ENCODE measurements at regions not wholly inside any gene's neighbourhood (a gene's known extent, or its start where the extent isn't known, plus 50 kb on each side); places are given as distances from the start of the nearest gene placed in this dataset.

DNA sequence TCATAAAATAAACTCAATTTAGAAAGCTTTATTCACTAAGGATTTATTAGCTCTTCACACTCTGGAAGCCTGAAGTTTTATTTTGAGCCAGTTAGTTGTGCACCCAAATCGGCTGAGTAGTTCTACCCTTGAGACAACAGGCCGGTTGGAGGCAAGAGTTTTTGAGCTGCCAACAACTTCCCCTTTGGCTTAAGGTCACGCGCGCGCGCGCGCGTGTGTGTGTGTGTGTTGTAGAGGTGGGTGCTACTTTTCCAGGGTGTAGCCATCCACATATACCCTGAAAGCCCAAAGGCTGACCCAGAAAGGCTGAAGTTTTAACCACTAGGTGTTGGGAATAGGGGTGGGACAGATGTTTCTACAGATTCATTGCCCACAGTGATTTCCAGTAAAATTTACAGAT lies 150.2 kb upstream of the LHCGR start:
- intact Hi-C loops (cut with DNase I, micrococcal nuclease) = no loop called here
- H3K4me3 Mint-ChIP-seq = no peak overlapping the region
- DNase-seq = no peak
- Histone ChIP-seq H3K4me3 (ENCODE audit: low read length) (no peak overlapping the region), H3K9me3 (ENCODE audit: control insufficient read depth in 1 of 2, insufficient read depth in 1 of 2, low read length in 2 of 2) (peaks cover 0 to 4% of the 10 kb centered on the region in 2 experiments), H3K27me3 (ENCODE audit: control insufficient read depth in 1 of 2, insufficient read depth in 2 of 2, low read length in 2 of 2) (peaks cover 0 to 3% of the 10 kb centered on the region in 2 experiments), H3K27ac (ENCODE audit: low read depth in 1 of 2, low read length in 2 of 2) (no peak overlapping the region), H3K4me1 (ENCODE audit: insufficient read depth, low read length) (no peaks in the 10 kb centered on the region), H3K36me3 (ENCODE audit: insufficient read depth, low read length) (no peaks in the 10 kb centered on the region)
- TF ChIP-seq, protein P1, sequence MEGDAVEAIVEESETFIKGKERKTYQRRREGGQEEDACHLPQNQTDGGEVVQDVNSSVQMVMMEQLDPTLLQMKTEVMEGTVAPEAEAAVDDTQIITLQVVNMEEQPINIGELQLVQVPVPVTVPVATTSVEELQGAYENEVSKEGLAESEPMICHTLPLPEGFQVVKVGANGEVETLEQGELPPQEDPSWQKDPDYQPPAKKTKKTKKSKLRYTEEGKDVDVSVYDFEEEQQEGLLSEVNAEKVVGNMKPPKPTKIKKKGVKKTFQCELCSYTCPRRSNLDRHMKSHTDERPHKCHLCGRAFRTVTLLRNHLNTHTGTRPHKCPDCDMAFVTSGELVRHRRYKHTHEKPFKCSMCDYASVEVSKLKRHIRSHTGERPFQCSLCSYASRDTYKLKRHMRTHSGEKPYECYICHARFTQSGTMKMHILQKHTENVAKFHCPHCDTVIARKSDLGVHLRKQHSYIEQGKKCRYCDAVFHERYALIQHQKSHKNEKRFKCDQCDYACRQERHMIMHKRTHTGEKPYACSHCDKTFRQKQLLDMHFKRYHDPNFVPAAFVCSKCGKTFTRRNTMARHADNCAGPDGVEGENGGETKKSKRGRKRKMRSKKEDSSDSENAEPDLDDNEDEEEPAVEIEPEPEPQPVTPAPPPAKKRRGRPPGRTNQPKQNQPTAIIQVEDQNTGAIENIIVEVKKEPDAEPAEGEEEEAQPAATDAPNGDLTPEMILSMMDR (IDR thresholded peaks at IDR 0.05) = no peak
- peaks cover 5% of the 10 kb centered on the region for H3K4me1 Mint-ChIP-seq (ENCODE audit: low read depth)
- H3K36me3 Mint-ChIP-seq (ENCODE audit: low read depth) = no peaks in the 10 kb centered on the region
- no peak overlapping the region for H3K27ac Mint-ChIP-seq
- ChIA-PET CTCF (no interaction called here), POLR2A (no interaction called here)
- no peaks in the 10 kb centered on the region for H3K9me3 Mint-ChIP-seq
- ATAC-seq (ENCODE audit: poor library complexity) = no peak
- H3K27me3 Mint-ChIP-seq = peaks cover 6% of the 10 kb centered on the region

- H3K36me3 ChIP-seq (ENCODE audit: insufficient read depth, low read length) = no peaks in the 10 kb centered on the region
- Mint-ChIP-seq H3K9me3 (no peaks in the 10 kb centered on the region), H3K27me3 (peaks cover 6% of the 10 kb centered on the region), H3K4me3 (no peak overlapping the region), H3K36me3 (ENCODE audit: low read depth) (no peaks in the 10 kb centered on the region), H3K27ac (no peak overlapping the region), H3K4me1 (ENCODE audit: low read depth) (peaks cover 5% of the 10 kb centered on the region)
- CTCF ChIA-PET = no interaction called here
- no peaks in the 10 kb centered on the region for H3K4me1 ChIP-seq (ENCODE audit: insufficient read depth, low read length)
- POLR2A ChIA-PET = no interaction called here
- H3K4me3 ChIP-seq (ENCODE audit: low read length) = no peak overlapping the region
- ATAC-seq (ENCODE audit: poor library complexity) (no peak), DNase-seq (no peak)
- peaks cover 0 to 8% of the 10 kb centered on the region in 2 experiments for H3K9me3 ChIP-seq (ENCODE audit: control insufficient read depth in 1 of 2, insufficient read depth in 1 of 2, low read length in 2 of 2)
- no peak overlapping the region for H3K27ac ChIP-seq (ENCODE audit: low read depth in 1 of 2, low read length in 2 of 2)
- TF ChIP-seq, protein P1 (IDR thresholded peaks at IDR 0.05) = no peak
- intact Hi-C loops (cut with DNase I, micrococcal nuclease) = no loop called here
- peaks cover 0 to 3% of the 10 kb centered on the region in 2 experiments for H3K27me3 ChIP-seq (ENCODE audit: control insufficient read depth in 1 of 2, insufficient read depth in 2 of 2, low read length in 2 of 2)
Observed at GRCh38 chr2:48902521-48902920, 147.0 kb upstream of the LHCGR start.

DNA sequence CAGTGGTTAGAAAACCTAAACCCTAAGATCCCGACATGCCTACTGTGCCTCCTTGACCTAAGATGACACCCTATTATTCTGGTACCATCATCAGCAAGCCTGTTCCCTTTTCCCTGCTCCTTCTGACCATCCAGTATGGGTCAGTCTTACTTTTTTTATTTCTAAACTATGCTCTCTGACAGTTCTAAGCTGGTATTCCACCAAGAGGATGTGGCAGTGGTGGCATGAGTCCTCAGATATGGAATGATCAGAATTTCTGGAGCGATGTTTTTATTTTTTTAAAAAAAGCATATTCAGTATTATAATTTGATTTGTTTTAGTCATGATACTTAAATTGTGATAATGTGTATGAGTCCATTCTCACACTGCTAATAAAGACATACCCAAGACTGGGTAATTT lies 145.9 kb upstream of the LHCGR start:
- Mint-ChIP-seq H3K4me1 (ENCODE audit: low read depth) (peaks cover 5% of the 10 kb centered on the region), H3K36me3 (ENCODE audit: low read depth) (no peaks in the 10 kb centered on the region), H3K27ac (no peak overlapping the region), H3K27me3 (peaks cover 6% of the 10 kb centered on the region), H3K4me3 (no peak overlapping the region), H3K9me3 (no peaks in the 10 kb centered on the region)
- Histone ChIP-seq H3K9me3 (ENCODE audit: control insufficient read depth in 1 of 2, insufficient read depth in 1 of 2, low read length in 2 of 2) (peaks cover 0 to 8% of the 10 kb centered on the region in 2 experiments), H3K27me3 (ENCODE audit: control insufficient read depth in 1 of 2, insufficient read depth in 2 of 2, low read length in 2 of 2) (peaks cover 0 to 3% of the 10 kb centered on the region in 2 experiments), H3K27ac (ENCODE audit: low read depth in 1 of 2, low read length in 2 of 2) (no peak overlapping the region), H3K36me3 (ENCODE audit: insufficient read depth, low read length) (no peaks in the 10 kb centered on the region), H3K4me1 (ENCODE audit: insufficient read depth, low read length) (no peaks in the 10 kb centered on the region), H3K4me3 (ENCODE audit: low read length) (no peak overlapping the region)
- CTCF ChIA-PET = no interaction called here
- TF ChIP-seq, protein P1 (IDR thresholded peaks at IDR 0.05) = no peak
- no peak for DNase-seq
- ATAC-seq (ENCODE audit: poor library complexity) = no peak
- intact Hi-C loops (cut with DNase I, micrococcal nuclease) = no loop called here
- POLR2A ChIA-PET = no interaction called here

All from CD4-positive, alpha-beta T cell (primary cell).